Heart left ventricle (tissue), 16 donors: ENCODE measurements at regions not wholly inside any gene's neighbourhood (a gene's known extent, or its start where the extent isn't known, plus 50 kb on each side); places are given as distances from the start of the nearest gene placed in this dataset.

ENCODE experiments used
- ATAC-seq, 4 donors: fragments of 200-7000 bp; cut with Tn5 transposase; one replicate each; pipeline ENCODE4 v1.9.1; 2020 to 2022; ENCODE audit warnings: moderate library complexity in 4 of 4, mild to moderate bottlenecking in 3 of 4, moderate number of reproducible peaks in 1 of 4
- DNase-seq, 5 donors: peaks; one replicate each; pipeline ENCODE4 v3.0.0-alpha.2; 2020
- H3K27ac ChIP-seq, 12 donors: fragments of 200-600 bp; sonication (generic) in 4 of 12; one replicate each; pipeline versions ENCODE4 v1.5.0 to v1.8.0; 2016 to 2022; ENCODE audit warnings: mild to moderate bottlenecking in 2 of 12
- H3K27me3 ChIP-seq, 9 donors: fragments of 200-600 bp; sonication (generic) in 2 of 9; one replicate each; pipeline versions ENCODE4 v1.5.1 to v1.8.0; 2016 to 2022; ENCODE audit warnings: mild to moderate bottlenecking in 3 of 9
- H3K36me3 ChIP-seq, 9 donors: fragments of 200-600 bp; sonication (generic) in 2 of 9; one replicate each; pipeline versions ENCODE4 v1.5.0 to v1.8.0; 2018 to 2022; ENCODE audit warnings: mild to moderate bottlenecking in 2 of 9
- H3K4me1 ChIP-seq, 12 donors: fragments of 200-600 bp; sonication (generic) in 4 of 12; one replicate each; pipeline versions ENCODE4 v1.5.0 to v1.8.0; 2016 to 2022; ENCODE audit warnings: mild to moderate bottlenecking in 3 of 12
- H3K4me3 ChIP-seq, 12 donors: fragments of 200-600 bp; sonication (generic) in 4 of 12; one replicate each; pipeline versions ENCODE4 v1.5.0 to v1.8.0; 2017 to 2022; ENCODE audit warnings: mild to moderate bottlenecking in 9 of 12, moderate library complexity in 4 of 12
- H3K9me3 ChIP-seq, 12 donors: fragments of 200-600 bp; sonication (generic) in 4 of 12; one replicate each; pipeline versions ENCODE4 v1.5.0 to v1.8.0; 2016 to 2022; ENCODE audit warnings: mild to moderate bottlenecking in 1 of 12
- POLR2A ChIP-seq, 2 donors: fragments of 450-650 bp; IDR thresholded peaks; one replicate each; pipeline ENCODE4 v1.6.1; 2017; ENCODE audit warnings: antibody characterized with exemption in 2 of 2, mild to moderate bottlenecking in 2 of 2, moderate library complexity in 2 of 2
- WGBS, 4 donors: extraction: QIAGEN DNeasy Blood & Tissue Kit in 2 of 4; methylation state at CpG; one replicate each; pipeline versions ENCODE4 v1.1.5 to v1.1.7; 2013 to 2018; 5-methylcytosine and 5-hydroxymethylcytosine counted together
- intact Hi-C, 10 donors: fragments of 100-400 bp; cut with DNase I; formaldehyde crosslinking; loops; one replicate each; pipeline versions ENCODE4 v1.11.1 to v1.14.2; 2022
- TF ChIP-seq, protein P1 (sequence below), 12 donors: fragments of 200-600 bp; sonication (generic) in 4 of 12; IDR thresholded peaks; one replicate each; pipeline versions ENCODE4 v1.5.0 to v1.8.0; 2018 to 2022; ENCODE audit warnings: antibody characterized with exemption in 12 of 12, mild to moderate bottlenecking in 5 of 12
- donor health status: ischemic (EF 13 %, LVEDD 7.1; RV severe dilation, severe dysfunction).
- donor health status: healthy with polysubstance abuse.
- donor health status: DM: no; HTN: yes; CAD: no.
- donor health status: DM: no; HTN: no; CAD: no.
- donor health status: ischemic (EF 25% LVEDD 6.9; RV normal size, moderate dysfunction).
- donor health status: ischemic (EF 25% LVEDD 5.7; RV mildly dilated, moderate dysfunction).
- donor health status: healthy.
- donor health status: DM: yes; HTN: yes; CAD: no.
- donor health status: ischemic (EF 35%, LVEDD 5.7; RV mildly dilated, moderate dysfunction).
- donor health status: nonischemic (EF 11% LVEDD 7.7; RV severe dilation, severe dysfunction).
- donor health status: DM: yes; HTN: yes; CAD: no.
- donor health status: PGD.
- donor health status: ischemic (EF 29% LVEDD 5.4; RV normal size, mild dysfunction).
- donor health status: nonischemic (EF 23%, LVEDD 6.1; RV moderate dilation, normal function).

DNA sequence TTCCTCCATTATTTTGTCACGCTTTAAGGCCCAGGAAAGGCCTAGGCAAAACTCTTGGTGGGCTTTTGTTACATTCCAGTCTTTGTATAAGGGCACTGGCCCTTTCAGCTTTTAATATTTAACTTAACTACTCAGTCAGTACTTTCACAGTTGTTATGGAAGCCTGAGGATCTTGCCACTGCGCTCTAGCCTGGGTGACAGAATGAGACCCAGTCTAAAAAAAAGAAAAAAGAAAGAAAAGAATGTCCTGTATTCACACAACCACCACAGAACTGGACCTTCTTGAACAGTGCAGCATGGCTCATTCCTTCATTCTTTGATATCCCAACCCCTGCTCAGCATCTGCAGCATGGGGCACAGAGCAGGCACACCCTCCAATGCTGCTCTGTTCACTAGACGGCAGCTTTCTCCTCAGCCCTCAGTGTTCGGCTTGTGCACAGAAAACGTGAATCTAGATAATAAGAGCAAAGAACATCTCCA, 59.6 kb upstream of the EPCAM start:
- H3K27ac ChIP-seq: peak overlapping the region; percentile 19 to 78 (median 73)
- intact Hi-C loops: no loop called here
- TF ChIP-seq, protein P1, sequence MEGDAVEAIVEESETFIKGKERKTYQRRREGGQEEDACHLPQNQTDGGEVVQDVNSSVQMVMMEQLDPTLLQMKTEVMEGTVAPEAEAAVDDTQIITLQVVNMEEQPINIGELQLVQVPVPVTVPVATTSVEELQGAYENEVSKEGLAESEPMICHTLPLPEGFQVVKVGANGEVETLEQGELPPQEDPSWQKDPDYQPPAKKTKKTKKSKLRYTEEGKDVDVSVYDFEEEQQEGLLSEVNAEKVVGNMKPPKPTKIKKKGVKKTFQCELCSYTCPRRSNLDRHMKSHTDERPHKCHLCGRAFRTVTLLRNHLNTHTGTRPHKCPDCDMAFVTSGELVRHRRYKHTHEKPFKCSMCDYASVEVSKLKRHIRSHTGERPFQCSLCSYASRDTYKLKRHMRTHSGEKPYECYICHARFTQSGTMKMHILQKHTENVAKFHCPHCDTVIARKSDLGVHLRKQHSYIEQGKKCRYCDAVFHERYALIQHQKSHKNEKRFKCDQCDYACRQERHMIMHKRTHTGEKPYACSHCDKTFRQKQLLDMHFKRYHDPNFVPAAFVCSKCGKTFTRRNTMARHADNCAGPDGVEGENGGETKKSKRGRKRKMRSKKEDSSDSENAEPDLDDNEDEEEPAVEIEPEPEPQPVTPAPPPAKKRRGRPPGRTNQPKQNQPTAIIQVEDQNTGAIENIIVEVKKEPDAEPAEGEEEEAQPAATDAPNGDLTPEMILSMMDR (IDR thresholded peaks at IDR 0.05): no peak
- TF ChIP-seq POLR2A (IDR thresholded peaks at IDR 0.05): no peak
- H3K27me3 ChIP-seq: no peaks in the 10 kb centered on the region
- WGBS, 4 donors: 84 to 88% (median 85%) methylated on average over 5 of the region's 5 CpGs
- H3K9me3 ChIP-seq: no peaks in the 10 kb centered on the region
- peaks cover 3 to 42% (median 21%) of the 10 kb centered on the region in 12 donors for H3K4me1 ChIP-seq
- H3K4me3 ChIP-seq: no peak overlapping the region
- no peak for DNase-seq
- no peaks in the 10 kb centered on the region for H3K36me3 ChIP-seq
- ATAC-seq: no peak

DNA sequence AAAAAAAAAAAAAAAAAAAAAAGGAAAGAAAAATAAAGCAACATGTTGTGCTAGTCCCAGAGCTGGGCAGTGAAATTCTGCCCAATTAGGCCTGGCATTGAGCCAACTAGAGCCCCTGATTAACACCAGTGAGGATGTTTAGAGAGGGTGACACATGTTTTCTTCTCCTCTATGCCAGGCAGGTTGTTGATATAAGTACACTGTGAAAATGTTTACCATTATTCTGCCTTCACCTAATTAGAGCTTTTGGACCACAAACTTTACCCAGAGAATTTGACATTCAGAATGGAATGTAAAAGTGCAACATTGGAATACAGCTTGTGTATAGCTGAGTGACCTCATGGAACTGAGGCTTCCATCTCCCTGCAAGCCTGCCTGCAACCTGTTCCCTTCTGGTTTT, 62.0 kb upstream of the EPCAM start:
- ATAC-seq: no peak

DNA sequence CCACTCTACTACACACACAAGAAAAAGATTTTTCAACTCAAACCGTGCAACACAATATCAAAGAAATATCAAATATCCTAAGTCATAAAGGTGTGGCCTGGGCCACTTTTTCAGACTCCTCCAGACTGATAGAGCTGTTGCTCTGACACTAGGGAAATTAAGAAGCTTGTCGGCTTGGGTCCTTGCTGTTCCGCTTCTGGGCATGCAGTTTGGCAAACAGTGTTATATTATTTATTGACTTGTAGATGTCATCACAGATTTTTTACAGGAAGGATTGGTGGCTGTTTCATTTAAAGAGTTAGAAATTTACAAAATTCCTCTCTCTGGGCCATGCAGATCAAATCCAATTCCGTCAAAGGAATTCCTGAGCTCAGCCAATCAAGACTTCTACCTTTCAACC, 64.5 kb upstream of the EPCAM start:
- Histone ChIP-seq H3K4me1 (peaks cover 0 to 52% (median under 1%) of the 10 kb centered on the region in 12 donors), H3K27ac (no peak overlapping the region), H3K4me3 (no peak overlapping the region), H3K27me3 (no peaks in the 10 kb centered on the region), H3K9me3 (no peaks in the 10 kb centered on the region), H3K36me3 (no peaks in the 10 kb centered on the region)
- TF ChIP-seq, protein P1 (IDR thresholded peaks at IDR 0.05): no peak
- no peak for TF ChIP-seq POLR2A (IDR thresholded peaks at IDR 0.05)
- DNase-seq: no peak
- intact Hi-C loops: no loop called here
- no peak for ATAC-seq
- 77 to 82% (median 80%) methylated on average over 4 of the region's 4 CpGs for WGBS, 4 donors

More for the DNA sequence above, 62.0 kb upstream of the EPCAM start:
- no peaks in the 10 kb centered on the region for H3K9me3 ChIP-seq
- H3K36me3 ChIP-seq: no peaks in the 10 kb centered on the region
- no peak overlapping the region for H3K27ac ChIP-seq
- no peak for DNase-seq
- H3K4me1 ChIP-seq: peaks cover 3 to 54% (median 21%) of the 10 kb centered on the region in 12 donors
- TF ChIP-seq POLR2A (IDR thresholded peaks at IDR 0.05): no peak
- TF ChIP-seq, protein P1 (IDR thresholded peaks at IDR 0.05): no peak
- intact Hi-C loops: no loop called here
- H3K27me3 ChIP-seq: no peaks in the 10 kb centered on the region
- H3K4me3 ChIP-seq: no peak overlapping the region

DNA sequence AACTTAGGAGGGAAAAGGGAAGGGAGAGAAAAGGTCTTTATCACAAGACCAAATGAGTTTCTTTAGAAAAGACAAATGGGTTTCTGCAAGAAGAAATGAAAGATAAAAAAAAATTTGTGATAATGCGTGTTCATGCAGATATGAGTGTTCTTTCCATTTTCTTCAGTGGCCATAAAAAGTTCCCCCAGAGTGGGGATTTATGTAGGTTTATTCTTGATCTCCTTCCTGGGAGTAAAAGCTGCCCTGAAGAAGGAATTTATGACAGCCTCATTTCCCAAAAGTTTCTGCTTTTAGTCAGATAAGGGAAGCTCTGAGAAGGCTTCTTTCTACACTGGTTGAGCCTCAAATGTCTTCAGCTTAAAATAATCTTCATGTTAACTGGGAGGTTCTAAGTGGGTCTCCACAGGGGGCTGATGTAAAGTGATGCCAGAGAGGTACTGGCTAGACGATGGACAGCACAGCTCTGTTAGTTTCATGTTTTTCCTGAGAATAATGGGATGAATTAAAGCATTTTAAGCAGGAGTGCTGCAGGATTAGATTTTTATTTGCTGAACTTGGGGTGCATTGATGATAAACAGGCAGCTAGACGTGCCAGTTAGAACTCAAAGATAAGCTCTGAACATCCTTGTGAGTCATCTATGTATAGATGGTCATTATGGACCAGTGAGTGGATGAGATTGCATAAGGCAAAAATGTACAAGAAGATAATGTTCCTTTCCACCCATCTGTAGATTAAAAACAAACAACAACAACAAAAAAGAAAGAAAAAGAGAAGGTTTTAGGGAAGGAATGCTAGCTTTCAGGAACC, 65.6 kb upstream of the EPCAM start:
- Histone ChIP-seq H3K36me3 (no peaks in the 10 kb centered on the region), H3K27ac (peak overlapping the region in 1 of 12 donors; percentile 43), H3K4me1 (peaks cover 0 to 55% (median 0%) of the 10 kb centered on the region in 12 donors), H3K4me3 (no peak overlapping the region), H3K27me3 (no peaks in the 10 kb centered on the region), H3K9me3 (no peaks in the 10 kb centered on the region)
- no peak for ATAC-seq
- DNase-seq: no peak
- intact Hi-C loops: no loop called here
- TF ChIP-seq, protein P1 (IDR thresholded peaks at IDR 0.05): no peak
- TF ChIP-seq POLR2A (IDR thresholded peaks at IDR 0.05): no peak
- 56 to 63% (median 58%) methylated on average over 3 of the region's 3 CpGs for WGBS, 4 donors
